Natural killer cell (primary cell): ENCODE measurements at regions not wholly inside any gene's neighbourhood (a gene's known extent, or its start where the extent isn't known, plus 50 kb on each side); places are given as distances from the start of the nearest gene placed in this dataset.
"Not testable (repeated sequence)": the region's sequence is repeated elsewhere in the genome, so short reads cannot be mapped to it uniquely, and the experiment has no call there.

Source experiments
- ATAC-seq, 3 donors: fragments of 150-1000 bp in 2 of 3; fragments of 200-7000 bp in 1 of 3; cut with Tn5 transposase; 1 replicate in 1 of 3; 2 replicates in 2 of 3; pipeline ENCODE4 v1.10.0; 2021; ENCODE audit warnings: mild to moderate bottlenecking in 2 of 3, moderate library complexity in 2 of 3
- DNase-seq, 2 donors: peaks; one replicate each; pipeline versions ENCODE4 v3.0.0 to v3.0.0-alpha.2; 2013 to 2021; ENCODE audit warnings: mixed read lengths in 1 of 2
- H3K27ac ChIP-seq: one replicate; pipeline ENCODE4 v1.5.1; 2013; ENCODE audit warnings: mild to moderate bottlenecking, low read length
- H3K27me3 ChIP-seq: one replicate; pipeline ENCODE4 v1.6.1; 2013; ENCODE audit warnings: low read length; ENCODE audit not compliant: control insufficient read depth, insufficient read depth
- H3K36me3 ChIP-seq: one replicate; pipeline ENCODE4 v1.6.1; 2013; ENCODE audit warnings: low read length; ENCODE audit not compliant: control insufficient read depth, insufficient read depth
- H3K4me1 ChIP-seq: one replicate; pipeline ENCODE4 v1.6.1; 2013; ENCODE audit warnings: low read length; ENCODE audit not compliant: control insufficient read depth, insufficient read depth
- H3K4me3 ChIP-seq: one replicate; pipeline ENCODE4 v1.5.1; 2013; ENCODE audit warnings: low read length
- H3K9me3 ChIP-seq: one replicate; pipeline ENCODE4 v1.6.1; 2013; ENCODE audit warnings: low read length; ENCODE audit not compliant: control insufficient read depth, insufficient read depth
- H3K27ac Mint-ChIP-seq, 2 donors: one replicate each; pipeline ENCODE4 v1.8.0; 2022; ENCODE audit warnings: mild to moderate bottlenecking in 2 of 2, mixed read lengths in 2 of 2, moderate library complexity in 1 of 2
- H3K27me3 Mint-ChIP-seq, 2 donors: one replicate each; pipeline ENCODE4 v1.8.0; 2022; ENCODE audit warnings: low read depth in 2 of 2, mixed read lengths in 2 of 2
- H3K36me3 Mint-ChIP-seq: one replicate; pipeline ENCODE4 v1.8.0; 2022; ENCODE audit warnings: mixed read lengths
- H3K4me1 Mint-ChIP-seq, 2 donors: one replicate each; pipeline ENCODE4 v1.8.0; 2022; ENCODE audit warnings: mixed read lengths in 2 of 2
- H3K4me3 Mint-ChIP-seq: one replicate; pipeline ENCODE4 v1.8.0; 2022; ENCODE audit warnings: mild to moderate bottlenecking, moderate library complexity, mixed read lengths
- H3K9me3 Mint-ChIP-seq, 2 donors: one replicate each; pipeline ENCODE4 v1.8.0; 2022; ENCODE audit warnings: mixed read lengths in 2 of 2
- WGBS: methylation state at CpG from one replicate; pipeline ENCODE4 v1.1.7; 2013; ENCODE audit warnings: missing lambda C conversion rate; ENCODE audit not compliant: insufficient coverage; 5-methylcytosine and 5-hydroxymethylcytosine counted together
- intact Hi-C: fragments of 100-400 bp; cut with micrococcal nuclease; formaldehyde crosslinking; loops from one replicate; pipeline ENCODE4 v1.14.2; 2022
- TF ChIP-seq, protein P1 (sequence below): fragments of 200-600 bp; IDR thresholded peaks from one replicate; pipeline ENCODE4 v1.8.0; 2022; ENCODE audit warnings: antibody characterized with exemption

GRCh38 chr7:113622796-113623195 is 296.0 kb downstream of the PPP1R3A start:
- no CpG with 5 or more reads among the region's 1 CpG for WGBS
- peaks cover 19 to 28% of the 10 kb centered on the region in 2 donors for H3K9me3 Mint-ChIP-seq
- Histone ChIP-seq H3K36me3 (no peaks in the 10 kb centered on the region), H3K4me3 (no peak overlapping the region), H3K27ac (no peak overlapping the region), H3K9me3 (no peaks in the 10 kb centered on the region), H3K4me1 (no peaks in the 10 kb centered on the region), H3K27me3 (no peaks in the 10 kb centered on the region)
- DNase-seq: no peak
- no peak for ATAC-seq
- no peak overlapping the region for H3K27ac Mint-ChIP-seq
- H3K36me3 Mint-ChIP-seq: peaks cover 8% of the 10 kb centered on the region
- intact Hi-C loops: no loop called here
- no peak overlapping the region for H3K4me3 Mint-ChIP-seq
- H3K4me1 Mint-ChIP-seq: no peaks in the 10 kb centered on the region
- TF ChIP-seq, protein P1, sequence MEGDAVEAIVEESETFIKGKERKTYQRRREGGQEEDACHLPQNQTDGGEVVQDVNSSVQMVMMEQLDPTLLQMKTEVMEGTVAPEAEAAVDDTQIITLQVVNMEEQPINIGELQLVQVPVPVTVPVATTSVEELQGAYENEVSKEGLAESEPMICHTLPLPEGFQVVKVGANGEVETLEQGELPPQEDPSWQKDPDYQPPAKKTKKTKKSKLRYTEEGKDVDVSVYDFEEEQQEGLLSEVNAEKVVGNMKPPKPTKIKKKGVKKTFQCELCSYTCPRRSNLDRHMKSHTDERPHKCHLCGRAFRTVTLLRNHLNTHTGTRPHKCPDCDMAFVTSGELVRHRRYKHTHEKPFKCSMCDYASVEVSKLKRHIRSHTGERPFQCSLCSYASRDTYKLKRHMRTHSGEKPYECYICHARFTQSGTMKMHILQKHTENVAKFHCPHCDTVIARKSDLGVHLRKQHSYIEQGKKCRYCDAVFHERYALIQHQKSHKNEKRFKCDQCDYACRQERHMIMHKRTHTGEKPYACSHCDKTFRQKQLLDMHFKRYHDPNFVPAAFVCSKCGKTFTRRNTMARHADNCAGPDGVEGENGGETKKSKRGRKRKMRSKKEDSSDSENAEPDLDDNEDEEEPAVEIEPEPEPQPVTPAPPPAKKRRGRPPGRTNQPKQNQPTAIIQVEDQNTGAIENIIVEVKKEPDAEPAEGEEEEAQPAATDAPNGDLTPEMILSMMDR: no peak
- no peaks in the 10 kb centered on the region for H3K27me3 Mint-ChIP-seq

DNA sequence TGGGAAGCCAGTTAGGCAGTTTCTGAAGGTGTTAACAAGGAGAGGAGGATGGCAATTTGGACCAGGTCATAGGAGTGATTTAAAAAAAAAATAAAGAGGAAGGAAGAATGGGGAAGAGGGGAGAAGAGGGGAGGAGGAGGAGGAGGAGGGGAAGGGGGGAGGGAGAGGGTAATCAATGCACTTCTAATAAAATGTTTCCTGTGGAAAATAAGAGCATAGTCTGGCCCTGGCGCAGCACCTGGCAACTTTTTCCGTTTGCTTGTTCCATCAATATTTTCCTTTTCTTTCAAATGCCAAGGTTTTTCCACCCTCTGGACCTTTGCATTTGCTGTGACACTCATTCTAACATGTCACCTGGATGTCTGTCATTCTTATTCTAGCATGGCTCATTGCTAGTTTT is 308.2 kb downstream of the PPP1R3A start:
- no peak overlapping the region for H3K27ac Mint-ChIP-seq
- 60% methylated on average over 2 of the region's 2 CpGs for WGBS
- no peaks in the 10 kb centered on the region for H3K36me3 Mint-ChIP-seq

DNA sequence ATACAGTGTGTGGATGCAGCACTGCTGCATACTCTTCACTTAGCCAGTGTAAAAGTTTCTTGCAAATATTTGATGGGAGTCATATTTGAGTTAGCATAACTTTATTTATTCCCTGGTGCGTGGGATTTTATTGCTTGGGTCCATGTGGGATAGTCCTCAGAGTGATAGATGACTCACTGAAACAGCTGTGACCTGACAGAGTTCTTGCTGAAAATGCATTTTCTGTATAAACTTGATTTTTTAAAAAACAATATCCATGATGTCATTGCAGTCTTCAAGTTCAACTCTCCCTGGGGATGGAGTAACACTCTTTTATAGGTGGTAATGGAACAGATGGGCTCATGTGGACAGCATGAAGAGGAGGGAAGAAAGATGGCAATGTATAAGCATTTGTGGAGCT is 310.0 kb downstream of the PPP1R3A start:
- Histone ChIP-seq H3K36me3 (no peaks in the 10 kb centered on the region), H3K27ac (no peak overlapping the region), H3K27me3 (no peaks in the 10 kb centered on the region), H3K4me3 (no peak overlapping the region), H3K9me3 (peaks cover 2% of the 10 kb centered on the region), H3K4me1 (no peaks in the 10 kb centered on the region)
- H3K4me3 Mint-ChIP-seq: no peak overlapping the region
- H3K36me3 Mint-ChIP-seq: no peaks in the 10 kb centered on the region
- H3K27me3 Mint-ChIP-seq: no peaks in the 10 kb centered on the region
- intact Hi-C loops: no loop called here
- TF ChIP-seq, protein P1: no peak
- DNase-seq (no peak), ATAC-seq (no peak)
- H3K4me1 Mint-ChIP-seq: no peaks in the 10 kb centered on the region
- H3K27ac Mint-ChIP-seq: no peak overlapping the region
- peaks cover 19 to 22% of the 10 kb centered on the region in 2 donors for H3K9me3 Mint-ChIP-seq
- WGBS: 77% methylated on average over 1 of the region's 1 CpG

More for the DNA sequence above, 308.2 kb downstream of the PPP1R3A start:
- Histone ChIP-seq H3K4me3 (no peak overlapping the region), H3K9me3 (peaks cover 2% of the 10 kb centered on the region), H3K4me1 (no peaks in the 10 kb centered on the region), H3K36me3 (no peaks in the 10 kb centered on the region), H3K27me3 (no peaks in the 10 kb centered on the region), H3K27ac (no peak overlapping the region)
- no peak for ATAC-seq
- no peak for DNase-seq
- Mint-ChIP-seq H3K4me3 (no peak overlapping the region), H3K27me3 (no peaks in the 10 kb centered on the region), H3K4me1 (no peaks in the 10 kb centered on the region), H3K9me3 (peaks cover 8 to 13% of the 10 kb centered on the region in 2 donors)
- intact Hi-C loops: no loop called here
- TF ChIP-seq, protein P1: no peak

DNA sequence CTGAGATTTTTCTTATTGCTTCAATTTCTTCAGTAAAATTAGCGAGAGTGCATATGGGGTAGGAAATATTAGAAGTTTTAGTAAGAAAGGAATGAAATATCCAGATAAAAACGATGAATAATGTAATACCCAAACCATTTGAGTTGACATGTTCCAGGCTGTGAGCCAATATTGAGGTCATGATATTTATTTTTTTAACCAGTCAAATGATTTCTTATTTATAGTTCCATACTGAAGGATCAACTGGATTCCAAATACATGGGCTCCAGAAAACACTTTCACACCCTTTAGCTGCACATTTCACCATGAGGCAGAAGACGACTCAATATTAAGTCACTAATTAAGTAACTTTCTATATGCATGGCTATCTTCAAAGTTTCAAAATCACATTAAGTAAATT is 312.5 kb downstream of the PPP1R3A start:
- Histone ChIP-seq H3K36me3 (no peaks in the 10 kb centered on the region), H3K4me1 (no peaks in the 10 kb centered on the region), H3K27ac (no peak overlapping the region), H3K27me3 (no peaks in the 10 kb centered on the region), H3K9me3 (peaks cover 2% of the 10 kb centered on the region), H3K4me3 (no peak overlapping the region)
- H3K4me1 Mint-ChIP-seq: no peaks in the 10 kb centered on the region
- TF ChIP-seq, protein P1: no peak
- H3K27ac Mint-ChIP-seq: no peak overlapping the region
- WGBS: 67% methylated on average over 1 of the region's 3 CpGs
- no peak for ATAC-seq
- no peaks in the 10 kb centered on the region for H3K27me3 Mint-ChIP-seq
- H3K9me3 Mint-ChIP-seq: peaks cover 16 to 22% of the 10 kb centered on the region in 2 donors
- H3K36me3 Mint-ChIP-seq: no peaks in the 10 kb centered on the region
- DNase-seq: no peak
- no peak overlapping the region for H3K4me3 Mint-ChIP-seq
- intact Hi-C loops: no loop called here

DNA sequence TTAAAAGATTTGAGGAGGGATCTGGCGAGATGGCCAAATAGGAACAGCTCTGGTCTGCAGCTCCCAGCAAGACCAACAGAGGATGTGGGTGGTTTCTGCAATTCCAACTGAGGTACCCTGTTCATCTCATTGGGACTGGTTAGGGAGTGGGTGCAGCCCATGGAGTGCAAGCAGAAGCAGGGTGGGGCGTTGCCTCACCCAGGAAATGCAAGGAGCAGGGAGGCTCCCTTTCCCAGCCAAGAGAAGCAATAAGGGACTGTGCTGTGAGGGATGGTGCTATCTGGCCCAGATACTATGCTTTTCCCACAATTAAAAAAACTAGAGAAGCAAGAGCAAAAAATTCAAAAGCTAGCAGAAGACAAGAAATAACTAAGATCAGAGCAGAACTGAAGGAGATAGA is 318.4 kb downstream of the PPP1R3A start:
- ATAC-seq, H3K36me3 ChIP-seq, H3K4me3 Mint-ChIP-seq, H3K27ac ChIP-seq, H3K36me3 Mint-ChIP-seq, H3K27me3 Mint-ChIP-seq, intact Hi-C loops, H3K27ac Mint-ChIP-seq, H3K4me3 ChIP-seq, H3K4me1 ChIP-seq, H3K4me1 Mint-ChIP-seq, DNase-seq, H3K27me3 ChIP-seq, H3K9me3 ChIP-seq: not testable (repeated sequence)
- peaks cover 20 to 22% of the 10 kb centered on the region in 2 donors for H3K9me3 Mint-ChIP-seq
- 69% methylated on average over 2 of the region's 2 CpGs for WGBS
